ENCODE measurements at regions not wholly inside any gene's neighbourhood (a gene's known extent, or its start where the extent isn't known, plus 50 kb on each side); places are given as distances from the start of the nearest gene placed in this dataset.

DNA sequence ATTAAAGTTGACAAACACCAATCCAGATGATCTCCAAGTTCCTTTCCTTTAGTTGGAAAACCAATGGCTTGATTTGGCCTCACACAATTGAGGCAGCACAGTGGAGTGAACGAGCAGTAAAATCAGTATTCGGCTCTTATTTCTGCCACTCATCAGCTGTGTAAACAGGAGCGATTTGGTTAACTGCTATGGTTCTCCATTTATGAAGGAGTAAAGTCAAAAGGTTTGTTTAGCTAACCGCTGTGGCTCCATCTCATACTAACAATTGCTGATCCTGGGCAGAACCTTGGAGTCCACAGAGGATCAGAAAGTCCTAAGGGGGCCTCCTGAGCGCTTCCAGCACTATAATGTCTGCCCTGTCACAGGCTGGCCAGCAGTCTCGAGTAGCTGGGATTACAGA lies 54.5 kb upstream of the EXOC1L start:
- no peaks in the 10 kb centered on the region for H3K27me3 ChIP-seq (ENCODE audit: control insufficient read depth, insufficient read depth, low read length)
- no peaks in the 10 kb centered on the region for H3K36me3 ChIP-seq (replicated peaks; ENCODE audit: control insufficient read depth, insufficient read depth, low read length)
- DNase-seq: no peak
- H3K4me3 ChIP-seq (ENCODE audit: insufficient read depth, low read depth, low read length): no peak overlapping the region

GRCh38 chr4:55768291-55768690 lies 51.3 kb upstream of the EXOC1L start:
- Histone ChIP-seq H3K27me3 (ENCODE audit: control insufficient read depth, insufficient read depth, low read length) (no peaks in the 10 kb centered on the region), H3K4me3 (ENCODE audit: insufficient read depth, low read depth, low read length) (no peak overlapping the region), H3K36me3 (replicated peaks; ENCODE audit: control insufficient read depth, insufficient read depth, low read length) (no peaks in the 10 kb centered on the region)
- DNase-seq: peak; percentile 11

All from H7 (cell line).